GM12878 (cell line): ENCODE measurements at regions not wholly inside any gene's neighbourhood (a gene's known extent, or its start where the extent isn't known, plus 50 kb on each side); places are given as distances from the start of the nearest gene placed in this dataset.

ENCODE experiments used
- EP300 ChIP-seq, 2 experiments: fragments of 150-350 bp in 1 of 2; IDR thresholded peaks; 2 replicates each; pipeline ENCODE4 v1.6.1; 2011 to 2012; ENCODE audit warnings: low read depth in 2 of 2, low read length in 2 of 2, borderline replicate concordance in 1 of 2, improper control_type of control experiment in 1 of 2, inconsistent platforms in 1 of 2; ENCODE audit not compliant: control insufficient read depth in 1 of 2
- POLR2A ChIP-seq: IDR thresholded peaks from 2 replicates; pipeline ENCODE4 v1.6.1; 2011; ENCODE audit warnings: low read depth, mild to moderate bottlenecking, low read length
- POLR2AphosphoS5 ChIP-seq: IDR thresholded peaks from 2 replicates; pipeline ENCODE4 v1.6.1; 2011; ENCODE audit warnings: mild to moderate bottlenecking, low read length, inconsistent platforms
- SUZ12 ChIP-seq: fragments of 200-600 bp; sonication (generic); IDR thresholded peaks from one replicate; pipeline ENCODE4 v1.6.1; 2018; ENCODE audit warnings: antibody characterized with exemption, mild to moderate bottlenecking; ENCODE audit not compliant: unreplicated experiment
- TF ChIP-seq, protein P1 (sequence below): IDR thresholded peaks from 2 replicates; pipeline ENCODE4 v1.6.1; 2011; ENCODE audit warnings: low read depth, low read length, improper control_type of control experiment, borderline replicate concordance
- TF ChIP-seq, protein P2 (sequence below): fragments of 450-650 bp; IDR thresholded peaks from 2 replicates; pipeline ENCODE4 v1.6.1; 2017; ENCODE audit warnings: low read depth, mild to moderate bottlenecking, moderate library complexity

DNA sequence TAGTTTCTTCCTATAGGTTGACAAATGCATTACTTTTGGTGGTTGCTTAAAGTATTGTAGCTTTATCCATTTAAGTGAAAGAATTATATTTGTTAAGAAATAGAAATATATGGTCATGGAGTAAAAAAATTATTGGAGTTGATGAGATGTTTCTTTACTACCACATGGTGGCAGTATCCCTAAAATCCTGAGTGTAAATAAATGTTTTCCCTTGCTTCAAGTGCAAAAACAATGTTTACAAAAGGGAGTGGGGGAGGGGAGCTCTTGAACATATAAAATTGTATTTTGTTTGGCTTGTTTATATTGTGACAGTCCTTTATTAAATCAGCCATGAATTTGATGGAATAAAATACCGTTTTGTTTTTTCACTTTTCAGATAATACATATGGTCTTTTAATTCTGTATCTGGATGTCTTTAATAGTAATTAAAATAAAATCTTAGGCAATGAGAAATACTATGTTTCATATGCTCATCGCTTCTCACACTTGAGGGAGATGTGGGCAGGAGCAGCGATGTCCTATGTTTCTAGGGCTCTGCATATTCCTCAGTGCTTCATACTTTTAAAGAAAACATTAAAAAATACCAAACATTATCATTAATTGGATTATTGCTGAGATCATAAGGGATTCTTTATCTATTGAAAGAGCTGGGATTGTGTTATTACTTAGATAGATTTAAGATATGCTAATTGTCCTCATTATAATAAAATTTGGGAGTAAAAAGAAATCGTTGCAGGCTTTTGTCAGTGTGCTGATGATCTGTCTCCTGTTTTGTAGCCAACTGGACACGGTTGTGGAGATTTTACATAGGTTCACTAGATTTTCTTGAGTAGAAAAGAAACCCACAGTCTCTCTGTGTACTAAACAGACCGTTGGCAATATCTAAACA, 349.7 kb downstream of the TUSC7 start:
- TF ChIP-seq POLR2A = no peak
- TF ChIP-seq EP300 (IDR thresholded peaks at IDR 0.05; ENCODE audit: borderline replicate concordance in 1 of 2, control insufficient read depth in 1 of 2, low read depth in 2 of 2, low read length in 2 of 2) = no peak
- no peak for TF ChIP-seq SUZ12
- no peak for TF ChIP-seq POLR2AphosphoS5
- TF ChIP-seq, protein P1, sequence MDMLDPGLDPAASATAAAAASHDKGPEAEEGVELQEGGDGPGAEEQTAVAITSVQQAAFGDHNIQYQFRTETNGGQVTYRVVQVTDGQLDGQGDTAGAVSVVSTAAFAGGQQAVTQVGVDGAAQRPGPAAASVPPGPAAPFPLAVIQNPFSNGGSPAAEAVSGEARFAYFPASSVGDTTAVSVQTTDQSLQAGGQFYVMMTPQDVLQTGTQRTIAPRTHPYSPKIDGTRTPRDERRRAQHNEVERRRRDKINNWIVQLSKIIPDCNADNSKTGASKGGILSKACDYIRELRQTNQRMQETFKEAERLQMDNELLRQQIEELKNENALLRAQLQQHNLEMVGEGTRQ = no peak
- TF ChIP-seq, protein P2, sequence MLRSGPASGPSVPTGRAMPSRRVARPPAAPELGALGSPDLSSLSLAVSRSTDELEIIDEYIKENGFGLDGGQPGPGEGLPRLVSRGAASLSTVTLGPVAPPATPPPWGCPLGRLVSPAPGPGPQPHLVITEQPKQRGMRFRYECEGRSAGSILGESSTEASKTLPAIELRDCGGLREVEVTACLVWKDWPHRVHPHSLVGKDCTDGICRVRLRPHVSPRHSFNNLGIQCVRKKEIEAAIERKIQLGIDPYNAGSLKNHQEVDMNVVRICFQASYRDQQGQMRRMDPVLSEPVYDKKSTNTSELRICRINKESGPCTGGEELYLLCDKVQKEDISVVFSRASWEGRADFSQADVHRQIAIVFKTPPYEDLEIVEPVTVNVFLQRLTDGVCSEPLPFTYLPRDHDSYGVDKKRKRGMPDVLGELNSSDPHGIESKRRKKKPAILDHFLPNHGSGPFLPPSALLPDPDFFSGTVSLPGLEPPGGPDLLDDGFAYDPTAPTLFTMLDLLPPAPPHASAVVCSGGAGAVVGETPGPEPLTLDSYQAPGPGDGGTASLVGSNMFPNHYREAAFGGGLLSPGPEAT = no peak
